ENCODE measurements at regions not wholly inside any gene's neighbourhood (a gene's known extent, or its start where the extent isn't known, plus 50 kb on each side); places are given as distances from the start of the nearest gene placed in this dataset.

- DNase-seq (ENCODE audit: low read depth) = no peak
- TF ChIP-seq CTCF (conservative IDR thresholded peaks at IDR 0.05; ENCODE audit: low read depth, low read length) = no peak
- H3K4me3 ChIP-seq (ENCODE audit: low read depth, low read length) = no peak overlapping the region
Measured at GRCh38 chr20:60467078-60467477, 508.9 kb downstream of the CDH26 start.

- no peak for DNase-seq (ENCODE audit: low read depth)
- TF ChIP-seq CTCF (conservative IDR thresholded peaks at IDR 0.05; ENCODE audit: low read depth, low read length) = no peak
Measured at GRCh38 chr20:60467771-60468170, 509.5 kb downstream of the CDH26 start.

GRCh38 chr20:60469829-60470228 is 511.6 kb downstream of the CDH26 start:
- H3K4me3 ChIP-seq (ENCODE audit: low read depth, low read length) = no peak overlapping the region
- no peak for DNase-seq (ENCODE audit: low read depth)
- no peak for TF ChIP-seq CTCF (conservative IDR thresholded peaks at IDR 0.05; ENCODE audit: low read depth, low read length)

More at GRCh38 chr20:60467771-60468170, 509.5 kb downstream of the CDH26 start:
- no peak overlapping the region for H3K4me3 ChIP-seq (ENCODE audit: low read depth, low read length)

GRCh38 chr20:60470366-60470765 is 512.1 kb downstream of the CDH26 start:
- H3K4me3 ChIP-seq (ENCODE audit: low read depth, low read length) = no peak overlapping the region
- no peak for TF ChIP-seq CTCF (conservative IDR thresholded peaks at IDR 0.05; ENCODE audit: low read depth, low read length)
- DNase-seq (ENCODE audit: low read depth) = no peak

- no peak overlapping the region for H3K4me3 ChIP-seq (ENCODE audit: low read depth, low read length)
- DNase-seq (ENCODE audit: low read depth) = no peak
- no peak for TF ChIP-seq CTCF (conservative IDR thresholded peaks at IDR 0.05; ENCODE audit: low read depth, low read length)
Measured at GRCh38 chr20:60473211-60473610, 515.0 kb downstream of the CDH26 start.

GRCh38 chr20:60474385-60474910 is 516.2 kb downstream of the CDH26 start:
- TF ChIP-seq CTCF (conservative IDR thresholded peaks at IDR 0.05; ENCODE audit: low read depth, low read length) = no peak
- no peak for DNase-seq (ENCODE audit: low read depth)

GRCh38 chr20:60476045-60476444 is 517.8 kb downstream of the CDH26 start:
- no peak overlapping the region for H3K4me3 ChIP-seq (ENCODE audit: low read depth, low read length)
- DNase-seq (ENCODE audit: low read depth) = no peak
- no peak for TF ChIP-seq CTCF (conservative IDR thresholded peaks at IDR 0.05; ENCODE audit: low read depth, low read length)

More at GRCh38 chr20:60474385-60474910, 516.2 kb downstream of the CDH26 start:
- no peak overlapping the region for H3K4me3 ChIP-seq (ENCODE audit: low read depth, low read length)
